NCI-H1694 treated with DMSO at 0.1 percent for 48 hours (cell line): ENCODE measurements at regions not wholly inside any gene's neighbourhood (a gene's known extent, or its start where the extent isn't known, plus 50 kb on each side); places are given as distances from the start of the nearest gene placed in this dataset.

ENCODE experiments used
- DNase-seq: peaks from one replicate; lab custom pipeline; 2025; lab: John Stamatoyannopoulos, UW

- DNase-seq = no peak
Observed at GRCh38 chr1:79117376-79117775, 110.8 kb upstream of the ADGRL4 start.

- no peak for DNase-seq
Observed at GRCh38 chr1:79113836-79114235, 107.3 kb upstream of the ADGRL4 start.

- DNase-seq = no peak
Observed at GRCh38 chr1:79110749-79111148, 104.2 kb upstream of the ADGRL4 start.

- DNase-seq = no peak
Observed at GRCh38 chr1:79109445-79109844, 102.9 kb upstream of the ADGRL4 start.

- DNase-seq = no peak
Observed at GRCh38 chr1:79105500-79105899, 99.0 kb upstream of the ADGRL4 start.

GRCh38 chr1:79104617-79105016 lies 98.1 kb upstream of the ADGRL4 start:
- no peak for DNase-seq

GRCh38 chr1:79100385-79100784 lies 93.9 kb upstream of the ADGRL4 start:
- no peak for DNase-seq

GRCh38 chr1:79090985-79091384 lies 84.5 kb upstream of the ADGRL4 start:
- DNase-seq = no peak

- no peak for DNase-seq
Observed at GRCh38 chr1:79089946-79090345, 83.4 kb upstream of the ADGRL4 start.

GRCh38 chr1:79082233-79082632 lies 75.7 kb upstream of the ADGRL4 start:
- no peak for DNase-seq

- DNase-seq = no peak
Observed at GRCh38 chr1:79079770-79080169, 73.2 kb upstream of the ADGRL4 start.

- DNase-seq = no peak
Observed at GRCh38 chr1:79074975-79075374, 68.4 kb upstream of the ADGRL4 start.

- DNase-seq = no peak
Observed at GRCh38 chr1:79069828-79070227, 63.3 kb upstream of the ADGRL4 start.

- DNase-seq = no peak
Observed at GRCh38 chr1:79059341-79059740, 52.8 kb upstream of the ADGRL4 start.
